Peyer's patch (tissue), 4 donors: ENCODE measurements at regions not wholly inside any gene's neighbourhood (a gene's known extent, or its start where the extent isn't known, plus 50 kb on each side); places are given as distances from the start of the nearest gene placed in this dataset.

Source experiments
- POLR2A ChIP-seq, 2 donors: fragments of 450-650 bp; IDR thresholded peaks; one replicate each; pipeline ENCODE4 v1.5.1; 2017; ENCODE audit warnings: antibody characterized with exemption in 2 of 2, mild to moderate bottlenecking in 2 of 2, moderate library complexity in 2 of 2
- TF ChIP-seq, protein P1 (sequence below), 6 experiments: fragments of 450-650 bp in 4 of 6; fragments of 200-600 bp in 2 of 6; sonication (generic) in 1 of 6; IDR thresholded peaks; one replicate each; pipeline ENCODE4 v1.5.1; 2017 to 2019; ENCODE audit warnings: antibody characterized with exemption in 6 of 6, mild to moderate bottlenecking in 3 of 6, moderate library complexity in 1 of 6

DNA sequence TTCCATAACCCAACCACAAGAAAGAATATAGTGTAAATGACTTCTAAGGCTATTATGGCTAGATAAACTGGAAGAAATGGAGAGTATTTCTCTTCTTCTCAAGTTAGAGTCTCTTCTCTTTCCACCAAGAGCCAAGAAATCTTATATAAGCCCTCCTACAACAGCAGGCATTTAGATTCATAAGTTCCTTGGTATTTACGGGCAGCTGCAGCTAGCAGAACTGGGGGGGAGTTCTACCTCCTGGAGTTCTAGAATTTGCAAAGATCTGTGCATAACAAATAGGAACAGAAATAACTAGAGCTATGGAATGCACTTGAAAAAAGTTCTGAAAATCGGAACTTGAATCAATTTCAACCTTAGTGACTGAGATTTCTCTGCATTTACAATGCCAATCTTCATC, 715.2 kb upstream of the GRM3 start:
- TF ChIP-seq POLR2A (IDR thresholded peaks at IDR 0.05): no peak
- TF ChIP-seq, protein P1, sequence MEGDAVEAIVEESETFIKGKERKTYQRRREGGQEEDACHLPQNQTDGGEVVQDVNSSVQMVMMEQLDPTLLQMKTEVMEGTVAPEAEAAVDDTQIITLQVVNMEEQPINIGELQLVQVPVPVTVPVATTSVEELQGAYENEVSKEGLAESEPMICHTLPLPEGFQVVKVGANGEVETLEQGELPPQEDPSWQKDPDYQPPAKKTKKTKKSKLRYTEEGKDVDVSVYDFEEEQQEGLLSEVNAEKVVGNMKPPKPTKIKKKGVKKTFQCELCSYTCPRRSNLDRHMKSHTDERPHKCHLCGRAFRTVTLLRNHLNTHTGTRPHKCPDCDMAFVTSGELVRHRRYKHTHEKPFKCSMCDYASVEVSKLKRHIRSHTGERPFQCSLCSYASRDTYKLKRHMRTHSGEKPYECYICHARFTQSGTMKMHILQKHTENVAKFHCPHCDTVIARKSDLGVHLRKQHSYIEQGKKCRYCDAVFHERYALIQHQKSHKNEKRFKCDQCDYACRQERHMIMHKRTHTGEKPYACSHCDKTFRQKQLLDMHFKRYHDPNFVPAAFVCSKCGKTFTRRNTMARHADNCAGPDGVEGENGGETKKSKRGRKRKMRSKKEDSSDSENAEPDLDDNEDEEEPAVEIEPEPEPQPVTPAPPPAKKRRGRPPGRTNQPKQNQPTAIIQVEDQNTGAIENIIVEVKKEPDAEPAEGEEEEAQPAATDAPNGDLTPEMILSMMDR (IDR thresholded peaks at IDR 0.05): no peak
